OCI-LY7 (cell line): ENCODE measurements at regions not wholly inside any gene's neighbourhood (a gene's known extent, or its start where the extent isn't known, plus 50 kb on each side); places are given as distances from the start of the nearest gene placed in this dataset.

Source experiments
- EZH2phosphoT487 ChIP-seq: fragments of 200-600 bp; sonication (generic); IDR thresholded peaks from 2 replicates; pipeline ENCODE4 v1.6.1; 2018; ENCODE audit warnings: low read depth, borderline replicate concordance, mild to moderate bottlenecking, mixed run types, antibody characterized with exemption, low read length, moderate library complexity, mixed read lengths
- TF ChIP-seq, protein P1 (sequence below): fragments of 200-600 bp; sonication (generic); conservative IDR thresholded peaks from 2 replicates; pipeline ENCODE4 v1.5.1; 2014; ENCODE audit warnings: mild to moderate bottlenecking, antibody characterized with exemption, low read length, moderate library complexity, mixed read lengths

DNA sequence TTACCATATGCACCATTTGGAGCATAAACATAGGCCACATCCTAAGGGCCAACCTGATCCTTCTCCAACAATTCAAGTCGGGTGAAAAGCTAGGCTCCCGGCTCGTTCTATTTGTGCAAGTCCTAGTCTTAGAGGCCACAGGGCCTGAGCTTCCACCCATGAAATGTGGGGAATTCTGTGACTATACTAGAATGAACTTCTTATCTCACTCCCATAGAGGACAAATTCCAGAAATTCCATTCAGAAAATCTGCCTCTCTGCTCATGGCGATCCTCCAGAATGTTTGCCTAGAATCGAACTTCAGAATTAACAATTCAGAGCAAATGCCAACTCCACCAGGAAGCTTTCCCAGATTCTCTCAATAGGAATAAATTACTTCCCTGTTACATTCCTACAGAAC is 187.9 kb downstream of the BCL11A start:
- no peak for TF ChIP-seq EZH2phosphoT487
- TF ChIP-seq, protein P1, sequence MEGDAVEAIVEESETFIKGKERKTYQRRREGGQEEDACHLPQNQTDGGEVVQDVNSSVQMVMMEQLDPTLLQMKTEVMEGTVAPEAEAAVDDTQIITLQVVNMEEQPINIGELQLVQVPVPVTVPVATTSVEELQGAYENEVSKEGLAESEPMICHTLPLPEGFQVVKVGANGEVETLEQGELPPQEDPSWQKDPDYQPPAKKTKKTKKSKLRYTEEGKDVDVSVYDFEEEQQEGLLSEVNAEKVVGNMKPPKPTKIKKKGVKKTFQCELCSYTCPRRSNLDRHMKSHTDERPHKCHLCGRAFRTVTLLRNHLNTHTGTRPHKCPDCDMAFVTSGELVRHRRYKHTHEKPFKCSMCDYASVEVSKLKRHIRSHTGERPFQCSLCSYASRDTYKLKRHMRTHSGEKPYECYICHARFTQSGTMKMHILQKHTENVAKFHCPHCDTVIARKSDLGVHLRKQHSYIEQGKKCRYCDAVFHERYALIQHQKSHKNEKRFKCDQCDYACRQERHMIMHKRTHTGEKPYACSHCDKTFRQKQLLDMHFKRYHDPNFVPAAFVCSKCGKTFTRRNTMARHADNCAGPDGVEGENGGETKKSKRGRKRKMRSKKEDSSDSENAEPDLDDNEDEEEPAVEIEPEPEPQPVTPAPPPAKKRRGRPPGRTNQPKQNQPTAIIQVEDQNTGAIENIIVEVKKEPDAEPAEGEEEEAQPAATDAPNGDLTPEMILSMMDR, result no peak
